T-cell (primary cell): ENCODE measurements at regions not wholly inside any gene's neighbourhood (a gene's known extent, or its start where the extent isn't known, plus 50 kb on each side); places are given as distances from the start of the nearest gene placed in this dataset.
"Not testable (repeated sequence)": the region's sequence is repeated elsewhere in the genome, so short reads cannot be mapped to it uniquely, and the experiment has no call there.

ENCODE experiments used
- ATAC-seq, 4 experiments: fragments of 200-7000 bp in 3 of 4; fragments of 150-1000 bp in 1 of 4; cut with Tn5 transposase; replicated peaks in 1 of 4; 1 replicate in 3 of 4; 2 replicates in 1 of 4; pipeline ENCODE4 v1.10.0; 2021; ENCODE audit warnings: moderate library complexity in 3 of 4, mild to moderate bottlenecking in 2 of 4, moderate number of reproducible peaks in 1 of 4
- CTCF ChIA-PET, 2 donors: fragments of 300-600 bp; sonication (Branson Sonifier 250); formaldehyde crosslinking; loops; one replicate each; lab custom pipeline; 2022; ENCODE audit warnings: antibody characterized with exemption in 2 of 2; lab: Charles Lee
- POLR2A ChIA-PET, 2 donors: fragments of 300-600 bp; sonication (Branson Sonifier 250); formaldehyde crosslinking; loops; one replicate each; lab custom pipeline; 2022; ENCODE audit warnings: antibody characterized with exemption in 2 of 2; lab: Charles Lee
- DNase-seq, 35 experiments: peaks; one replicate each; pipeline versions ENCODE4 v3.0.0 to v3.0.0-alpha.2; 2013 to 2023
- H3K27ac ChIP-seq: one replicate; pipeline ENCODE4 v1.5.1; 2013; ENCODE audit warnings: low read length
- H3K27me3 ChIP-seq, 2 experiments: replicated peaks in 1 of 2; 1 replicate in 1 of 2; 2 replicates in 1 of 2; pipeline versions ENCODE4 v1.6.1 to v1.7.0; 2013; ENCODE audit warnings: low read length in 1 of 2, mixed read lengths in 1 of 2; ENCODE audit not compliant: control insufficient read depth in 2 of 2, insufficient read depth in 2 of 2; ENCODE audit errors: extremely low read depth in 1 of 2
- H3K36me3 ChIP-seq, 2 donors: 1 replicate in 1 of 2; 2 replicates in 1 of 2; pipeline versions ENCODE4 v1.6.1 to v1.7.0; 2013; ENCODE audit warnings: low read length in 1 of 2; ENCODE audit not compliant: control insufficient read depth in 2 of 2, insufficient read depth in 1 of 2; ENCODE audit errors: extremely low read depth in 1 of 2
- H3K4me1 ChIP-seq, 2 experiments: 1 replicate in 1 of 2; 2 replicates in 1 of 2; pipeline versions ENCODE4 v1.6.1 to v1.7.0; 2013; ENCODE audit warnings: low read length in 2 of 2, mixed read lengths in 1 of 2; ENCODE audit not compliant: insufficient read depth in 2 of 2, control insufficient read depth in 1 of 2; ENCODE audit errors: extremely low read depth in 1 of 2
- H3K4me3 ChIP-seq, 2 donors: 1 replicate in 1 of 2; 2 replicates in 1 of 2; pipeline versions ENCODE4 v1.5.1 to v1.7.0; 2013; ENCODE audit warnings: mild to moderate bottlenecking in 2 of 2, low read length in 1 of 2, moderate library complexity in 1 of 2; ENCODE audit not compliant: control insufficient read depth in 1 of 2; ENCODE audit errors: extremely low read depth in 1 of 2
- H3K9me3 ChIP-seq: 2 replicates; pipeline ENCODE4 v1.7.0; 2013
- H3K27ac Mint-ChIP-seq, 2 donors: one replicate each; pipeline ENCODE4 v1.8.0; 2020 to 2021; ENCODE audit warnings: mild to moderate bottlenecking in 2 of 2, mixed read lengths in 2 of 2
- H3K27me3 Mint-ChIP-seq, 2 donors: one replicate each; pipeline ENCODE4 v1.8.0; 2021 to 2022; ENCODE audit warnings: mixed read lengths in 2 of 2
- H3K36me3 Mint-ChIP-seq: one replicate; pipeline ENCODE4 v1.8.0; 2021; ENCODE audit warnings: mixed read lengths
- H3K4me1 Mint-ChIP-seq, 3 donors: one replicate each; pipeline ENCODE4 v1.8.0; 2020 to 2022; ENCODE audit warnings: mixed read lengths in 3 of 3, mild to moderate bottlenecking in 1 of 3
- H3K4me3 Mint-ChIP-seq, 3 donors: one replicate each; pipeline ENCODE4 v1.8.0; 2020 to 2022; ENCODE audit warnings: mild to moderate bottlenecking in 3 of 3, mixed read lengths in 3 of 3, moderate library complexity in 3 of 3
- H3K9me3 Mint-ChIP-seq, 3 donors: one replicate each; pipeline ENCODE4 v1.8.0; 2020 to 2022; ENCODE audit warnings: mixed read lengths in 3 of 3
- WGBS: methylation state at CpG from one replicate; pipeline ENCODE4 v1.1.5; 2013; ENCODE audit warnings: missing lambda C conversion rate; ENCODE audit not compliant: insufficient coverage; 5-methylcytosine and 5-hydroxymethylcytosine counted together

DNA sequence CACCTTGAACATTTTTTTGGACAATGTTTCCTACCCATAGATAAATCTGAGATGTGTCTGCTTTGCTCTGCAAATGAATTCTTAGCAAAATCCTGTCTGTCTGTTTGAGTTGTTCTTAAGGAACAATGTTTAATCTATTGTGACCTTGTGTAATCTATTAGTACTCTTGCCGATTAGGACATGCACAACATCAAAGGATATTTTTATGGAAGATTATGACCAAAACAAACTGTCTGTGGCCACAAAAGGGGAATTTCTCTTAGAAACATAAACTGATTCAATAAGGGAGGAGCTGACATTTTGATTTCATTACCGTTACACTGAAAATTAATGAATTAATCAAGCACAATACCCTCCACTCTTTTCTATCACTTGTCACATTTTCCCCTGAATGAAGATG lies 323.0 kb upstream of the PRR16 start:
- Mint-ChIP-seq H3K9me3 (peaks cover 0 to 4% (median 4%) of the 10 kb centered on the region in 3 donors), H3K27me3 (no peaks in the 10 kb centered on the region), H3K4me3 (no peak overlapping the region), H3K4me1 (no peaks in the 10 kb centered on the region), H3K27ac (no peak overlapping the region), H3K36me3 (no peaks in the 10 kb centered on the region)
- Histone ChIP-seq H3K9me3 (no peaks in the 10 kb centered on the region), H3K27me3 (no peaks in the 10 kb centered on the region), H3K27ac (no peak overlapping the region), H3K4me3 (no peak overlapping the region), H3K4me1 (no peaks in the 10 kb centered on the region), H3K36me3 (no peaks in the 10 kb centered on the region)
- ATAC-seq, result no peak
- no CpG with 5 or more reads among the region's 2 CpGs for WGBS
- ChIA-PET CTCF (no interaction called here), POLR2A (no interaction called here)
- DNase-seq, result no peak

DNA sequence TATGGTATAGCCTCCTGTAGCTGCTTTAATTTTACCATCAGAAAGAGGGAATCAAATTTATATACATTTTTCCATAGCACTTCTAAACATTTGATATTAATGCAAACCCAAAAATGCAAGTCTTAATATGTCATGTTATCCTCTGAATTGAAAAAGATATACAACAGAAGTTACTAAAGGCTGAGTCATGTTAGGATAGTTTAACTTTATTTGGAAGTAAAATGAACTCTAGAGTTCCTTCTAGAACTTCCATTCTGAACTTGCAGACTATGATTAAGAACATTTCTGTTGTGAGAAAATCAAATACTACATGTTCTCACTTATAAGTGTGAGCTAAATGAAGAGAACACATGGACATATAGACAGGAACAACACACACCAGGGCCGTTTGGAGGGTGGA lies 317.3 kb upstream of the PRR16 start:
- H3K9me3 ChIP-seq, result no peaks in the 10 kb centered on the region
- no peaks in the 10 kb centered on the region for H3K4me1 ChIP-seq
- CTCF ChIA-PET, result no interaction called here
- DNase-seq (no peak), ATAC-seq (no peak)
- H3K27ac Mint-ChIP-seq, result no peak overlapping the region
- no peak overlapping the region for H3K4me3 Mint-ChIP-seq
- no CpG with 5 or more reads among the region's 1 CpG for WGBS
- POLR2A ChIA-PET, result no interaction called here
- H3K27me3 ChIP-seq, result no peaks in the 10 kb centered on the region
- no peaks in the 10 kb centered on the region for H3K4me1 Mint-ChIP-seq
- no peaks in the 10 kb centered on the region for H3K36me3 ChIP-seq
- H3K27me3 Mint-ChIP-seq, result no peaks in the 10 kb centered on the region
- H3K4me3 ChIP-seq, result no peak overlapping the region
- peaks cover 0 to 4% (median 4%) of the 10 kb centered on the region in 3 donors for H3K9me3 Mint-ChIP-seq
- H3K36me3 Mint-ChIP-seq, result no peaks in the 10 kb centered on the region
- no peak overlapping the region for H3K27ac ChIP-seq

GRCh38 chr5:120147911-120148310 lies 316.2 kb upstream of the PRR16 start:
- H3K9me3 ChIP-seq, H3K27me3 Mint-ChIP-seq, H3K27me3 ChIP-seq, H3K9me3 Mint-ChIP-seq, H3K27ac Mint-ChIP-seq, H3K36me3 Mint-ChIP-seq, H3K4me1 Mint-ChIP-seq, H3K4me1 ChIP-seq, H3K36me3 ChIP-seq, H3K4me3 ChIP-seq, H3K4me3 Mint-ChIP-seq, DNase-seq, CTCF ChIA-PET, POLR2A ChIA-PET, ATAC-seq, H3K27ac ChIP-seq: not testable (repeated sequence)
- 96% methylated on average over 11 of the region's 23 CpGs for WGBS

DNA sequence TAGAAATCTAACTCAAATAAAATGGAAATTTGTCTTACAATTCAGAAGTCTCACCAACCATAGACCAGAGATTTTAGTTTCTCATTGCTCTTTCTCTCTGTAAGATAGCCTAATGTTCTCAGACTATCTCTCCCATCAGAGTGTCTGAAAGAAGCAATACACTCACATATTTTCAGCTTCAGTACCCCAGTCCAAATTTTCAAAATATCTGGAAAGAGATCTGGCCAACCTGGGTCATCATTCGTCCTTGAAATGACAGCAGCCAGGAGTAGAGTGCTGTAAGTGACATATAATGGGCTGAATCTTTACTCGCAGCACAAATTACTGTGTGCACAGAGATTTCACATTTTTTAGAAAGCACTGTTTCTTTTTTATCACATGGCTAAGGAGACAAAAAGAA lies 313.3 kb upstream of the PRR16 start:
- DNase-seq (no peak), ATAC-seq (no peak)
- H3K36me3 ChIP-seq, result no peaks in the 10 kb centered on the region
- H3K27me3 Mint-ChIP-seq, result no peaks in the 10 kb centered on the region
- H3K4me3 ChIP-seq, result no peak overlapping the region
- H3K4me3 Mint-ChIP-seq, result no peak overlapping the region
- no peaks in the 10 kb centered on the region for H3K4me1 ChIP-seq
- ChIA-PET POLR2A (no interaction called here), CTCF (no interaction called here)
- no CpG with 5 or more reads among the region's 2 CpGs for WGBS
- H3K4me1 Mint-ChIP-seq, result no peaks in the 10 kb centered on the region
- H3K27me3 ChIP-seq, result no peaks in the 10 kb centered on the region
- H3K36me3 Mint-ChIP-seq, result no peaks in the 10 kb centered on the region
- peaks cover 0 to 3% (median 0%) of the 10 kb centered on the region in 3 donors for H3K9me3 Mint-ChIP-seq
- no peak overlapping the region for H3K27ac Mint-ChIP-seq
- H3K9me3 ChIP-seq, result no peaks in the 10 kb centered on the region
- no peak overlapping the region for H3K27ac ChIP-seq

DNA sequence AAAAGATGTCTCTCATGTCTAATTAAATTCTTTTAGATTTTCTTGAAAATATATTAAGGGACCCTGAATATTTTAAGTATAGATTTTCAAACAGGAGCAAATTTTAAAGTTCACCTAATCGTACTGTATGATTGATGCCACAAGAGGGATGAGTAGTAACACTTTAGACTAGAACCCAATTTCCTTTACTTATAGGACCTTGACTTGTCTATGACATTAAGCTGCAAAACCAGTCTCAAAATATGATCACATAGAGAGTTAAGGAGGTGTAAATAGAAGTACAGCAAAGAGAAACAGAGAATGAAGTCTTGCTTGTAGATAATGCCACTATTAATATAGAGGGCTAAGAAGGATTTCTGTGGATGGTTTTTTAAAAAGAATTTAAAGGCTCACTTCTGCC lies 312.9 kb upstream of the PRR16 start:
- no peaks in the 10 kb centered on the region for H3K9me3 ChIP-seq
- no peaks in the 10 kb centered on the region for H3K27me3 ChIP-seq
- Mint-ChIP-seq H3K27ac (no peak overlapping the region), H3K4me3 (no peak overlapping the region), H3K9me3 (no peaks in the 10 kb centered on the region), H3K27me3 (no peaks in the 10 kb centered on the region), H3K36me3 (no peaks in the 10 kb centered on the region), H3K4me1 (no peaks in the 10 kb centered on the region)
- CTCF ChIA-PET, result no interaction called here
- H3K36me3 ChIP-seq, result no peaks in the 10 kb centered on the region
- H3K4me1 ChIP-seq, result no peaks in the 10 kb centered on the region
- no peak overlapping the region for H3K4me3 ChIP-seq
- ATAC-seq, result no peak
- no CpG with 5 or more reads among the region's 1 CpG for WGBS
- POLR2A ChIA-PET, result no interaction called here
- DNase-seq, result no peak
- no peak overlapping the region for H3K27ac ChIP-seq

DNA sequence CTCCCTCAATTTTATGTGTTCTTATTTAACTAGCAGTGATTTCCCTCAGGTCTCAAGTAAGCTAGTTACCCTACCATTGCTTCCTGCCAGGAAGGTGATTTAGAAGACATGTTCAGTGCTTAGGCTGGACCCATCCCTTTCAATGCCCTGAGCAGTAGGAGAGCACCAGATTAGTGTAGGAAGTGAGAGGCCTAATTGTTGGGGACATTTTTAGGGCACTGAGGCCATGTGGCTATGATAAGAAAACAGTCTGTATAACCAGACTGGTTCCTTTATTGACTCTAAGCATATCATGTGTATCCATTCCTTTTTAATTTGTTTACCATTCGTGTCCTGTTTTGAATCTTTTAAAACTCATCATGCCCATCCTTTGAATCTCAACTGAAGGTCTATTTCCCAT lies 312.3 kb upstream of the PRR16 start:
- H3K36me3 Mint-ChIP-seq, result no peaks in the 10 kb centered on the region
- POLR2A ChIA-PET, result no interaction called here

DNA sequence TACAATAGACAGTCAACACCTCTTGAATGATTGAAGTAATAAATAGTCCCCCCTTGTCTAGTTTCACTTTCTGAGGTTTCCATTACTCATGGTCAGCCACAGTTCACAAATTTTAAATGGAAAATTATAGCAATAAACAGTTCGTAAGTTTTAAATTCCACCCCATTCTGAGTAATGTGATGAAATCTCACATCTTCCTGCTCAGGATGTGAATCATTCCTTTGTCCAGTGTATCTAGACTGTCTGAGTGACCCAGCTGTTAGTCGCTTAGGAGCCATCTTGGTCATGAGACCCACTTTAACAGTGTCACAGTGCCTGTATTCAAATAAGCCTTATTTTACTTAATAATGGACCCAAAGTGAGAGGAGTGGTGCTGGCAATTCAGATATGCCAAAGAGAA lies 311.6 kb upstream of the PRR16 start:
- DNase-seq, result no peak
- Histone ChIP-seq H3K4me3 (no peak overlapping the region), H3K9me3 (no peaks in the 10 kb centered on the region), H3K27ac (no peak overlapping the region), H3K36me3 (no peaks in the 10 kb centered on the region), H3K27me3 (no peaks in the 10 kb centered on the region), H3K4me1 (no peaks in the 10 kb centered on the region)
- Mint-ChIP-seq H3K9me3 (no peaks in the 10 kb centered on the region), H3K4me3 (no peak overlapping the region), H3K36me3 (no peaks in the 10 kb centered on the region), H3K27me3 (no peaks in the 10 kb centered on the region), H3K4me1 (no peaks in the 10 kb centered on the region), H3K27ac (no peak overlapping the region)
- ATAC-seq, result no peak
- CTCF ChIA-PET, result no interaction called here
- WGBS, result no CpG with 5 or more reads among the region's 2 CpGs
- POLR2A ChIA-PET, result no interaction called here

More for the DNA sequence above, 312.3 kb upstream of the PRR16 start:
- Mint-ChIP-seq H3K27ac (no peak overlapping the region), H3K9me3 (no peaks in the 10 kb centered on the region), H3K4me1 (no peaks in the 10 kb centered on the region), H3K4me3 (no peak overlapping the region), H3K27me3 (no peaks in the 10 kb centered on the region)
- Histone ChIP-seq H3K4me1 (no peaks in the 10 kb centered on the region), H3K4me3 (no peak overlapping the region), H3K27me3 (no peaks in the 10 kb centered on the region), H3K36me3 (no peaks in the 10 kb centered on the region), H3K9me3 (no peaks in the 10 kb centered on the region), H3K27ac (no peak overlapping the region)
- CTCF ChIA-PET, result no interaction called here
- no CpG with 5 or more reads among the region's 1 CpG for WGBS
- no peak for ATAC-seq
- no peak for DNase-seq
